DOHH2 (cell line): ENCODE measurements at regions not wholly inside any gene's neighbourhood (a gene's known extent, or its start where the extent isn't known, plus 50 kb on each side); places are given as distances from the start of the nearest gene placed in this dataset.

ENCODE experiments used
- H3F3A ChIP-seq: fragments of 200-600 bp; sonication (generic), shearing (Covaris generic); 2 replicates; pipeline ENCODE4 v1.6.0; 2016; ENCODE audit warnings: antibody characterized with exemption, mild to moderate bottlenecking; ENCODE audit not compliant: control insufficient read depth, insufficient read depth
- H3K27ac ChIP-seq: fragments of 200-600 bp; sonication (generic); 2 replicates; pipeline ENCODE4 v1.5.1; 2014; ENCODE audit warnings: low read depth, mild to moderate bottlenecking, low read length, moderate library complexity
- H3K27me3 ChIP-seq: fragments of 200-600 bp; sonication (generic); 2 replicates; pipeline ENCODE4 v1.6.1; 2014; ENCODE audit warnings: mild to moderate bottlenecking, low read length, mixed read lengths; ENCODE audit not compliant: control insufficient read depth
- H3K36me3 ChIP-seq: fragments of 200-600 bp; sonication (generic); 2 replicates; pipeline ENCODE4 v1.6.1; 2014; ENCODE audit warnings: mild to moderate bottlenecking, low read length, moderate library complexity, mixed read lengths; ENCODE audit not compliant: control insufficient read depth
- H3K4me1 ChIP-seq: fragments of 200-600 bp; sonication (generic); 2 replicates; pipeline ENCODE4 v1.6.1; 2014; ENCODE audit warnings: mild to moderate bottlenecking, low read length, mixed read lengths; ENCODE audit not compliant: control insufficient read depth
- H3K4me2 ChIP-seq: fragments of 200-600 bp; sonication (generic); 2 replicates; pipeline ENCODE4 v1.6.0; 2014; ENCODE audit warnings: mild to moderate bottlenecking, low read length, moderate library complexity
- H3K4me3 ChIP-seq: fragments of 200-600 bp; sonication (generic); 2 replicates; pipeline ENCODE4 v1.5.1; 2014; ENCODE audit warnings: mild to moderate bottlenecking, low read length, mixed read lengths
- H3K79me2 ChIP-seq: fragments of 200-600 bp; sonication (generic); 2 replicates; pipeline ENCODE4 v1.6.1; 2014; ENCODE audit warnings: mild to moderate bottlenecking, low read length, mixed read lengths; ENCODE audit not compliant: control insufficient read depth
- H3K9me2 ChIP-seq: fragments of 200-600 bp; sonication (generic); replicated peaks from 2 replicates; pipeline ENCODE4 v1.6.1; 2014; ENCODE audit warnings: mild to moderate bottlenecking, low read length, mixed read lengths; ENCODE audit not compliant: control insufficient read depth
- H3K9me3 ChIP-seq: fragments of 200-600 bp; sonication (generic); 2 replicates; pipeline ENCODE4 v1.6.1; 2014; ENCODE audit warnings: antibody characterized with exemption, low read length, mixed read lengths; ENCODE audit not compliant: control insufficient read depth, insufficient read depth
- H4K20me1 ChIP-seq: fragments of 200-600 bp; sonication (generic); 2 replicates; pipeline ENCODE4 v1.6.0; 2014; ENCODE audit warnings: low read depth, mild to moderate bottlenecking, antibody characterized with exemption, low read length, moderate library complexity; ENCODE audit not compliant: control insufficient read depth, insufficient read depth
- CTCF ChIP-seq: fragments of 200-600 bp; sonication (generic); IDR thresholded peaks from one replicate; pipeline ENCODE4 v1.5.1; 2014; ENCODE audit warnings: antibody characterized with exemption, mild to moderate bottlenecking, low read depth, low read length; ENCODE audit not compliant: poor library complexity, severe bottlenecking
- EZH2phosphoT487 ChIP-seq: fragments of 200-600 bp; sonication (generic); IDR thresholded peaks from 2 replicates; pipeline ENCODE4 v1.6.1; 2017; ENCODE audit warnings: borderline replicate concordance, mild to moderate bottlenecking, antibody characterized with exemption, low read length, moderate library complexity, mixed read lengths

GRCh38 chrX:46398874-46399273, 146.3 kb downstream of the ZNF674 start:
- Histone ChIP-seq H3K9me3 (no peaks in the 10 kb centered on the region), H3K79me2 (no peaks in the 10 kb centered on the region), H3K9me2 (no peaks in the 10 kb centered on the region), H3F3A (no peaks in the 10 kb centered on the region), H3K4me3 (no peak overlapping the region), H3K4me1 (no peaks in the 10 kb centered on the region), H3K27me3 (no peaks in the 10 kb centered on the region), H4K20me1 (no peaks in the 10 kb centered on the region), H3K27ac (no peak overlapping the region), H3K4me2 (no peak overlapping the region), H3K36me3 (no peaks in the 10 kb centered on the region)
- TF ChIP-seq CTCF (no peak), EZH2phosphoT487 (no peak)

- H4K20me1 ChIP-seq, result no peaks in the 10 kb centered on the region
- H3K9me3 ChIP-seq, result no peaks in the 10 kb centered on the region
- H3K4me2 ChIP-seq, result no peak overlapping the region
- H3K36me3 ChIP-seq, result no peaks in the 10 kb centered on the region
- H3F3A ChIP-seq, result no peaks in the 10 kb centered on the region
- no peaks in the 10 kb centered on the region for H3K4me1 ChIP-seq
- no peaks in the 10 kb centered on the region for H3K27me3 ChIP-seq
- TF ChIP-seq EZH2phosphoT487 (no peak), CTCF (no peak)
- H3K4me3 ChIP-seq, result no peak overlapping the region
- no peaks in the 10 kb centered on the region for H3K79me2 ChIP-seq
- no peak overlapping the region for H3K27ac ChIP-seq
- H3K9me2 ChIP-seq, result no peaks in the 10 kb centered on the region
Observed at GRCh38 chrX:46398126-46398525, 147.1 kb downstream of the ZNF674 start.

- Histone ChIP-seq H3K36me3 (no peaks in the 10 kb centered on the region), H3K4me1 (no peaks in the 10 kb centered on the region), H3K27ac (no peak overlapping the region), H3K79me2 (no peaks in the 10 kb centered on the region), H4K20me1 (no peaks in the 10 kb centered on the region), H3F3A (no peaks in the 10 kb centered on the region), H3K4me2 (no peak overlapping the region), H3K4me3 (no peak overlapping the region), H3K9me3 (no peaks in the 10 kb centered on the region), H3K27me3 (no peaks in the 10 kb centered on the region), H3K9me2 (no peaks in the 10 kb centered on the region)
- TF ChIP-seq EZH2phosphoT487 (no peak), CTCF (no peak)
Observed at GRCh38 chrX:46386511-46386910, 158.7 kb downstream of the ZNF674 start.

GRCh38 chrX:46383006-46383405, 162.2 kb downstream of the ZNF674 start:
- H3K4me1 ChIP-seq, result no peaks in the 10 kb centered on the region
- no peaks in the 10 kb centered on the region for H3K9me3 ChIP-seq
- no peaks in the 10 kb centered on the region for H3F3A ChIP-seq
- no peak overlapping the region for H3K27ac ChIP-seq
- no peaks in the 10 kb centered on the region for H4K20me1 ChIP-seq
- no peak for TF ChIP-seq EZH2phosphoT487
- TF ChIP-seq CTCF, result no peak
- H3K4me3 ChIP-seq, result no peak overlapping the region
- H3K4me2 ChIP-seq, result no peak overlapping the region
- H3K36me3 ChIP-seq, result no peaks in the 10 kb centered on the region
- H3K79me2 ChIP-seq, result no peaks in the 10 kb centered on the region
- H3K27me3 ChIP-seq, result no peaks in the 10 kb centered on the region
- H3K9me2 ChIP-seq, result no peaks in the 10 kb centered on the region
